HPDE6-E6E7 (cell line): ENCODE measurements at regions not wholly inside any gene's neighbourhood (a gene's known extent, or its start where the extent isn't known, plus 50 kb on each side); places are given as distances from the start of the nearest gene placed in this dataset.
"Not testable (repeated sequence)": the region's sequence is repeated elsewhere in the genome, so short reads cannot be mapped to it uniquely, and the experiment has no call there.

Experiments
- DNase-seq: peaks from one replicate; pipeline ENCODE4 v3.0.0; 2011; ENCODE audit warnings: missing footprints; ENCODE audit errors: extremely low spot score

DNA sequence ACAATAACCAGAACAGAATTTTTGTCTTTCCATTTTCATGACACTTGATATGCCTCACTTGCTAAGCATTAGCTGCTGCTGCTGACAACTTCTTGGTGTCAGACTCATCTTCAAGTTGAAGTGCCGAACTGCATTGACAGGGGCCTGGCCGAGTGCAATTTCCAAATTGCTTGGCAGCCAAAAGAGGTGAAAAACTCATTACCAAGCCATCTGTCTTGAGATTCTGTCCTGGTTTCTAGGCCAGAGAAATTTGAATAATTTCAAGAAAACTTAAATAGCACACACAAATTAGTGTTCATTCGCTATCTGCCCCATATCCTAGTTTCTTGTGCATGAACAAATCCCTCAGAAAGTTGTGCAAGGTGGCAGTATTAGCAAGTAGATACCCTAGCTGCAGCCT lies 165.3 kb upstream of the RASSF8 start:
- no peak for DNase-seq

GRCh38 chr12:25794571-25794970 lies 163.9 kb upstream of the RASSF8 start:
- DNase-seq: no peak

DNA sequence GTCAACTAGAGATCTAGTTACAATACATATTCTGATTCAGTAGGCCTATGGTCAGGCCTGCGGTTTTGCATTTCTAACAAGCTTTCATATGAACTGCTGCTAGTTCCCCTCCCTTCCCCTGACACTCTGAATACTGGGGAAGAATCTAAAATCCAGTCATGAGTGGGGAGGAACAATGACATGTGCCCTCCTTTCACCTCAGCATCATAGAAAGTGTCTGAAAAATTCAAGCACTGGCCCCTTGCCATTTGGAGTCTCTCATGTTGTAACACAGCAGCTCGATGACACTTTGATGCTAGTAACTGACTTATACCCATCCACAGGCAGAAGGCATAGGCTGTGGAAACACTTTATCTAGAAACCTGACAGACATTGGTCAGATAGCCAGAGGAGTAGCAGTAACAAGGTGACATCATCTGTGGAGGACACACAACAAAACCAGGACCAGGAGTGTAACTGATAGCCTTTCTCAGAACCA lies 161.9 kb upstream of the RASSF8 start:
- DNase-seq: no peak

GRCh38 chr12:25797386-25797785 lies 161.1 kb upstream of the RASSF8 start:
- DNase-seq: no peak

- DNase-seq: no peak
Measured at GRCh38 chr12:25797949-25798348, 160.5 kb upstream of the RASSF8 start.

DNA sequence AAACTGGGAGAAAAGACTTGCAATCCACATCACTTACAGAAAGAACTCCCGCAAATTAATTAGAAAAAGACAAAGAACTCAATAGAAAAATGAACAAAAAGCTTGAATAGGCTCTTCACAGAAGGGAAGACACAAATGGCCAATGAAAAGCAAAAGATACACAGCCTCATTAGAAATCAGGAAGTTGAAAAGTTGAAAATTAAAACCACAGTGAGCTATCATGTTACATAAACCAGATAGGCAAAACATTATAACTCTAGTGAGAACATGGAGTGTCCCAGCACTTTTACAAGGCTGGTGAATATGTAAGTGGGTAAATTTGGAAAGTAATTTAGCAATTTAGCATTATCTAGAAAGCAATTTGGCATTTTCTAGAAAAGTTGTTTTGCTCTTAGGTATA lies 158.4 kb upstream of the RASSF8 start:
- no peak for DNase-seq

DNA sequence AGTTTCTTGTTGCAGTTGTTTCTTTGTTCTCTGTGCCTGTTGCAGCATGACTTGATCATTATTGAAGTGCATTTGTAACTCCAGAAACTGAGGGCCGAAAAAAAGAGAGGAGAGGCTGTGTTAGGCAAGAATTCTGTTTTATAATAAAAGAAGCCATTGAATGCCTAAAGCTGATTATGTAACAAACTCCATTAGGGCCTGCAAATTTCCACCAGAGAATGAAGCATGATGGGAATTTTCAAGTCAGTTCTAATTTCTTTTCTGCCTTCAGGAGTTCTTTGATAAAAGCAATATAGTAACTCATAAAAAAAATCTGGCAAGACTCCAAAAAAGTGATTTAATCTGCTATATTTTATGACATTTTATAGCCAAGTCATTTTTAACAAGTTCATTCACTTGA lies 156.7 kb upstream of the RASSF8 start:
- no peak for DNase-seq

- no peak for DNase-seq
Measured at GRCh38 chr12:25802143-25802542, 156.3 kb upstream of the RASSF8 start.

- DNase-seq: not testable (repeated sequence)
Measured at GRCh38 chr12:25803029-25803664, 155.3 kb upstream of the RASSF8 start.

GRCh38 chr12:25804286-25804685 lies 154.2 kb upstream of the RASSF8 start:
- DNase-seq: not testable (repeated sequence)

DNA sequence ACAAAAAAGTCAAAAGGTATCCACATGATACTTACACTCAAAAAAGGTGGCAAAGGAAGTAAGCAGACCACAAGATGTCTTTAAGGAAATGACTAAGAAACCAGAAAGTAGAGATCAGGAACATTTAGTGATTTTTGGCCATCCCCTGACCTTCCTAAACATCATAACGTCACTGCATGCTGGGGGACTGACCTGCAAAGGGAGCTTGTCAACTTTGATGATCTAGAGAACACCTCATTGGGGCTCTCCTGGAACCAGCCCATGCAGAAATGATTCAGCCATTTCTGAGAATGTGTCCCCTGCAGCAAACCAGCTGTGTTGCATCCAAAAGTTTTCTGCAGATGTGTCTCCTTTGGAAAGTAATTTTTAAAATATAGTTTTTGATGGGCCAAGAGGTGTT lies 152.2 kb upstream of the RASSF8 start:
- DNase-seq: no peak

DNA sequence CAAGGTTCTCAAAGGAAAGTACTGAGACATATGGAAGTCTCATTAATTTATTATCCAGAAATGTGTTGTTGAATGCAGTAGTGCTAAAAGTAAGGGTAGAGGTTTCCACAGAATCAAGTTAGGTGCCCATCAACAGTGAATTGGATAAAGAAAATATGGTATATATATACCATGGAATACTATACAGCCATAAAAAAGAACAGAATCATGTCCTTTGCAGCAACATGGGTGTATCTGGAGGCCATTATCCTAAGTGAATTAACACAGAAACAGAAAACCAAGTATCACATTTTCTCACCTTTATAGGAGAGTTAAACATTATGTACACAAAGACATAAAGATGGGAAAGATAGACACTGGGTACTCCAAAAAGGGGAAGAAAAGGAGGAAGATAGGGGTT lies 149.9 kb upstream of the RASSF8 start:
- DNase-seq: no peak

DNA sequence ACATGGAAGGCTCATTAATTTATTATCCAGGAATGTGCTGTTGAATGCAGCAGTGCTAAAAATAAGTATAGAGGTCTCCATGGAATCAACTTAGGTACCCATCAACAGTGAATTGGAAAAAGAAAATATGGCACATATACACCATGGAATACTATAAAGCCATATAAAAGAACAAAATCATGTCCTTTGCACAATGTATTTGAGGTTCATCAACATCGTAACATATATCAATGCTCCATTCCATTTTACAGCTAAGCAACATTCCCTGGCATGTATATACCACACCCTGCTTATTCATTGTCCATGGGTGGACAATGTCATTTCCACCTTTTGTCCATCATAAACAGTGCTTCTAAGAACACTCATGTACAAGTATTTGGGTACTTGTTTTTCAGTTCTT lies 147.8 kb upstream of the RASSF8 start:
- DNase-seq: no peak

DNA sequence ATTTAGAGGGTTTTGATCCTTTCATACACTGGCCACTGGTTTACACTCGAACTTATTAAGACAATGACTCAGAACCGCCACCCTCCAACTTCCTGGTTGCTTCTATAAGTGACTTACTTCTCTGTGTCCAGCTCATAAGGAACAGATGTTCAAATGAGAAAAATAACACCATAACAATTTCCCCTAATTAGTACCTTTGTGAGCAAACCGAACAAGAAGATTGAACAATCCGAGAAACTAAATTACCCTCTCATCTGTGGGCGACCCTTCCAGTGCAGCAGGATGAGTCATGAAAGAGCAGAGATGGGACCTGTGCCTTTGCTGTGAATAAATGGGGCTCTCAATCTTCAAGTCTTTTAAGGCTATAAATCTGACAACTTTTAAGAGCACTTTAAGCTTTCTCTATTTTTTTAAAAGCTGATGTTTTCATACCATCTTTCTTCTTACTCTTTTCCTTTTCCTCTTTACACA lies 146.8 kb upstream of the RASSF8 start:
- DNase-seq: no peak

DNA sequence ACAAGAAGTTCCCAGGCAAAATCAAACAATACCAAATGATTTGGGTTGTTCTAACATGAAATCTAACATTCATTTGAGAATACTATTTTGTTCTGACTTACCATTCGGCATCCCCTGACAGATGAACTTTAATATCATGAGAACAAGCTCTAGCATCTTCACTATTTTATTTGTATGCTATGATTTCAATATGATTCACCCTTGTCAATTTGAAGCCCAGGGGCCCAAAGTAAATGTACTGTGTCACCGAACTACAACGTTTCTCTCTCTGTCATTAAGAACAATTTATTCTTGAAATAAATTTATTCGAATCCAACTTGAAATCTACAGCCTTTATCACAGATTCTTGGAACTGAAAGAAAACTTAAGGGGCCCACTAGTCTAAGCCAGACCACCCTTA lies 146.2 kb upstream of the RASSF8 start:
- DNase-seq: no peak

DNA sequence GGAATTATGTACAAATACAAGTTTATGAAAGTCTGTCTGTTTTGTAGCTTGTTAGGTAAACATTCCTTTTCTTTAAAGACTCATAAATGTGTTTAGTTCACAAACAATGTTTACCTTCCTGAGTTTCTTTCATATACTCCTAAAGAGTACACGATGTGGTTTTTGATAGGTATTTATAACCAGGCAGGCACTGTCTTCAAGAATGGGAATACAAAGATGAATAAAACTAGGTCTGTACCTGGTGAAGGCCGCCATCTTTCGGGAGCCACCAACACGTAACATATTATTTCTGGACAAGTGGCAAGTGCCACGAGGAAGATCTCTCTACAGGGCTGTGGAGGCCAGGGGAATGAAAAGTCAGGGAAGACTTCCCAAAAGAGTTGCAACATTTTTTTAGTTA lies 144.6 kb upstream of the RASSF8 start:
- no peak for DNase-seq

DNA sequence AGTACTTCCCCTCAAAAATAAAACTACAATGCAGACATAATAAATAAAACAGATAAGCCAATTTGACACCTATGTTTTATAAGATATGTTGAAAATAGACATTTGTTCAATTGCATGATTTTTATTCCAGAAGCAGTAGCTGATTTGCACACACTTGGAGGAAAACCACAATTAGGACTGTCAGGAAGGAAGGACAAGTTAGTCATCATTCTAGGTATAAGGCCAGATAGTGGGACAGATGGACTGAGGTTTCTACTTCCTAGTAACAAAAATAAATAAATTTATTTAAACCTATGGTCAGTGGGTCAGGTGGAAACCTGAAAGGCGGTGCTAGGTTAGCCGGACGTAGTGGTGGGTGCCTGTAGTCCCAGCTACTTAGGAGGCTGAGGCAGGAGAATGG lies 141.8 kb upstream of the RASSF8 start:
- DNase-seq: no peak

GRCh38 chr12:25817166-25817565 lies 141.3 kb upstream of the RASSF8 start:
- no peak for DNase-seq

- no peak for DNase-seq
Measured at GRCh38 chr12:25818596-25819390, 139.7 kb upstream of the RASSF8 start.

- DNase-seq: no peak
Measured at GRCh38 chr12:25819691-25820090, 138.8 kb upstream of the RASSF8 start.

GRCh38 chr12:25822281-25822680 lies 136.2 kb upstream of the RASSF8 start:
- no peak for DNase-seq

GRCh38 chr12:25824734-25825133 lies 133.7 kb upstream of the RASSF8 start:
- no peak for DNase-seq

GRCh38 chr12:25825446-25825845 lies 133.0 kb upstream of the RASSF8 start:
- no peak for DNase-seq
